Loucy (cell line): ENCODE measurements at regions not wholly inside any gene's neighbourhood (a gene's known extent, or its start where the extent isn't known, plus 50 kb on each side); places are given as distances from the start of the nearest gene placed in this dataset.

Source experiments
- H2AFZ ChIP-seq: fragments of 200-600 bp; sonication (generic); 2 replicates; pipeline ENCODE4 v1.6.0; 2016; ENCODE audit warnings: antibody characterized with exemption, mild to moderate bottlenecking, low read length, moderate library complexity
- H3F3A ChIP-seq: fragments of 200-600 bp; 2 replicates; pipeline ENCODE4 v1.6.0; 2016; ENCODE audit warnings: antibody characterized with exemption, low read depth, mild to moderate bottlenecking
- H3K27me3 ChIP-seq: fragments of 200-600 bp; sonication (generic); 2 replicates; pipeline ENCODE4 v1.6.1; 2014; ENCODE audit warnings: low read length, mild to moderate bottlenecking; ENCODE audit not compliant: insufficient read depth, poor library complexity, severe bottlenecking
- H3K36me3 ChIP-seq: fragments of 200-600 bp; sonication (generic); 2 replicates; pipeline ENCODE4 v1.6.1; 2016; ENCODE audit warnings: low read length; ENCODE audit not compliant: insufficient read depth
- H3K4me1 ChIP-seq: fragments of 200-600 bp; sonication (generic); 2 replicates; pipeline ENCODE4 v1.5.1; 2014; ENCODE audit warnings: low read length, mild to moderate bottlenecking; ENCODE audit not compliant: insufficient read depth, poor library complexity, severe bottlenecking
- H3K4me2 ChIP-seq: fragments of 200-600 bp; sonication (generic); 2 replicates; pipeline ENCODE4 v1.6.0; 2014; ENCODE audit warnings: antibody characterized with exemption, low read length, low read depth, mild to moderate bottlenecking; ENCODE audit not compliant: poor library complexity, severe bottlenecking
- H3K4me3 ChIP-seq: fragments of 200-600 bp; sonication (generic); 2 replicates; pipeline ENCODE4 v1.5.1; 2014; ENCODE audit warnings: low read length, mild to moderate bottlenecking, mixed read lengths; ENCODE audit not compliant: poor library complexity, severe bottlenecking
- H3K79me2 ChIP-seq: fragments of 200-600 bp; sonication (generic); 2 replicates; pipeline ENCODE4 v1.6.1; 2014; ENCODE audit warnings: low read length; ENCODE audit not compliant: insufficient read depth
- H3K9ac ChIP-seq: fragments of 200-600 bp; sonication (generic); 2 replicates; pipeline ENCODE4 v1.6.0; 2014; ENCODE audit warnings: mild to moderate bottlenecking, low read depth, low read length, moderate library complexity; ENCODE audit not compliant: poor library complexity, severe bottlenecking
- H3K9me2 ChIP-seq: fragments of 200-600 bp; sonication (generic); replicated peaks from 2 replicates; pipeline ENCODE4 v1.6.1; 2016; ENCODE audit warnings: low read depth, low read length, mixed read lengths
- H3K9me3 ChIP-seq: fragments of 200-600 bp; sonication (generic); 2 replicates; pipeline ENCODE4 v1.6.1; 2014; ENCODE audit warnings: mild to moderate bottlenecking, antibody characterized with exemption, low read length, low read depth; ENCODE audit not compliant: insufficient read depth
- H4K20me1 ChIP-seq: fragments of 200-600 bp; sonication (generic); 2 replicates; pipeline ENCODE4 v1.6.0; 2014; ENCODE audit warnings: antibody characterized with exemption, low read length, mild to moderate bottlenecking; ENCODE audit not compliant: insufficient read depth, poor library complexity, severe bottlenecking
- CTCF ChIP-seq: fragments of 200-600 bp; sonication (generic); conservative IDR thresholded peaks from 2 replicates; pipeline ENCODE4 v1.5.1; 2014; ENCODE audit warnings: mild to moderate bottlenecking, antibody characterized with exemption, low read length
- EZH2phosphoT487 ChIP-seq: fragments of 200-600 bp; IDR thresholded peaks from 2 replicates; pipeline ENCODE4 v1.6.1; 2018; ENCODE audit warnings: antibody characterized with exemption, mild to moderate bottlenecking, moderate library complexity, borderline replicate concordance

- Histone ChIP-seq H2AFZ (peak overlapping the region; percentile 67; the same call in 1 of the 2 replicates), H3K27me3 (no peaks in the 10 kb centered on the region), H3K9ac (no peak overlapping the region), H3K79me2 (no peaks in the 10 kb centered on the region), H3K36me3 (no peaks in the 10 kb centered on the region), H3K9me2 (no peaks in the 10 kb centered on the region), H3K4me3 (no peak overlapping the region), H3K9me3 (no peaks in the 10 kb centered on the region), H3K4me1 (no peaks in the 10 kb centered on the region), H3K4me2 (no peak overlapping the region), H4K20me1 (no peaks in the 10 kb centered on the region), H3F3A (no peaks in the 10 kb centered on the region)
- TF ChIP-seq EZH2phosphoT487, result no peak
- peak; percentile 68 for TF ChIP-seq CTCF
Observed at GRCh38 chrX:63275127-63275526, 76.0 kb downstream of the SPIN4 start.

DNA sequence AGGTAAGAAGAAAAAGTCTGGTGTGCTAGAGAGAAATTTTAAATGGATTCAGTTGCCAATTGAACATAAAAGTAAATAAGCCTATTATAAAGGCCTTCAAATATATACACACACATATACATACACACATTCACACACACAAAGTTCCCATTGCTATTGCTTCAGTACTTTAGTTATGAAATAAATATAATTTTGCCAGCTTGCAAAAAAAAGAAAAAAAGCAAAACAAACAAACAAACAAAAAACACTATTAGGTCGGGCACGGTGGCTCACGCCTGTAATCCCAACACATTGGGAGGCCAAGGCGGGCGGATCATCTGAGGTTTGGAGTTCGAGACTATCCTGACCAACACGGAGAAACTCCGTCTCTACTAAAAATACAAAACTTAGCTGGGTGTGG, 80.3 kb downstream of the SPIN4 start:
- no peaks in the 10 kb centered on the region for H3K9me3 ChIP-seq
- H3K4me1 ChIP-seq, result no peaks in the 10 kb centered on the region
- no peaks in the 10 kb centered on the region for H3K79me2 ChIP-seq
- no peaks in the 10 kb centered on the region for H3K27me3 ChIP-seq
- no peaks in the 10 kb centered on the region for H4K20me1 ChIP-seq
- H3K36me3 ChIP-seq, result no peaks in the 10 kb centered on the region
- no peak for TF ChIP-seq EZH2phosphoT487
- no peak for TF ChIP-seq CTCF
- H3K9me2 ChIP-seq, result no peaks in the 10 kb centered on the region
- H3F3A ChIP-seq, result no peaks in the 10 kb centered on the region
- no peak overlapping the region for H3K4me2 ChIP-seq
- H3K4me3 ChIP-seq, result no peak overlapping the region
- H3K9ac ChIP-seq, result no peak overlapping the region
- no peak overlapping the region for H2AFZ ChIP-seq

GRCh38 chrX:63258144-63258543, 93.0 kb downstream of the SPIN4 start:
- Histone ChIP-seq H3K9ac (no peak overlapping the region), H3K36me3 (no peaks in the 10 kb centered on the region), H4K20me1 (no peaks in the 10 kb centered on the region), H3K9me3 (no peaks in the 10 kb centered on the region), H3F3A (no peaks in the 10 kb centered on the region), H2AFZ (no peak overlapping the region), H3K79me2 (no peaks in the 10 kb centered on the region), H3K4me3 (no peak overlapping the region), H3K9me2 (no peaks in the 10 kb centered on the region), H3K27me3 (no peaks in the 10 kb centered on the region), H3K4me2 (no peak overlapping the region), H3K4me1 (no peaks in the 10 kb centered on the region)
- TF ChIP-seq CTCF, result no peak
